ENCODE measurements at regions not wholly inside any gene's neighbourhood (a gene's known extent, or its start where the extent isn't known, plus 50 kb on each side); places are given as distances from the start of the nearest gene placed in this dataset.

DNA sequence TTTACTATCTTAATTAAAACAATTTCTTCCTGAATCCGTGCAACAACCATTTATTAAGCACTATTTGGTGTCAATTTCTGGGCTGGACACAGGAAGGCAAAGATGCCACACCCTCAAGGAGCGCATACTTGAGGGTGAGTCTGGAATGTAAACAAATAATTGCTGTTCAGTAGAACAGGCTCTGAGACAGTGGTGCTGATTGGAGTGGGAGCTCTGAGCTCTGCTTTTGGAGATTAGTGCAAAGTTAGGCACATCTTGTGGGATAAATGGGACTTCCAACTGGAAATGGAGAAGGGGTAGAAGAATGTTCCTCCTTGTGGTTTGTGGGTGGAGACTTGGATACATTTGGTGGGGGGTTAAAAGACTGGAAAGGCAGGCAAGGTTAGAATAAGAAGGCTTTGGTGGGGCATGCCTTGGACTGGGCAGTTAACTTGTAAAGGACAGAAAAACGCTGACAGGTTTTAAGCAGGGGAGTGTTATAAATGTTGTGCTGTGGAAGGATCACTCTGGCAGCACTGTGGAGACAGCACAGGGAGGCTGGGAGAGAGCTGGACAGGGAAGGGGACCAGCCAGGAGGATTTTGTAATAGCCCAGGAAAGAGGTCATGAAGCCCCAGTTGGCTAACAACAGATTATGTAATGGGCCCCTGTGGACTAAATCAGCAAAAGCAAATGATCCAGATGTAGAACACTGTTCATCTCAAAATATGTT, 80.7 kb downstream of the ZNF365 start:
- TF ChIP-seq, protein P1, sequence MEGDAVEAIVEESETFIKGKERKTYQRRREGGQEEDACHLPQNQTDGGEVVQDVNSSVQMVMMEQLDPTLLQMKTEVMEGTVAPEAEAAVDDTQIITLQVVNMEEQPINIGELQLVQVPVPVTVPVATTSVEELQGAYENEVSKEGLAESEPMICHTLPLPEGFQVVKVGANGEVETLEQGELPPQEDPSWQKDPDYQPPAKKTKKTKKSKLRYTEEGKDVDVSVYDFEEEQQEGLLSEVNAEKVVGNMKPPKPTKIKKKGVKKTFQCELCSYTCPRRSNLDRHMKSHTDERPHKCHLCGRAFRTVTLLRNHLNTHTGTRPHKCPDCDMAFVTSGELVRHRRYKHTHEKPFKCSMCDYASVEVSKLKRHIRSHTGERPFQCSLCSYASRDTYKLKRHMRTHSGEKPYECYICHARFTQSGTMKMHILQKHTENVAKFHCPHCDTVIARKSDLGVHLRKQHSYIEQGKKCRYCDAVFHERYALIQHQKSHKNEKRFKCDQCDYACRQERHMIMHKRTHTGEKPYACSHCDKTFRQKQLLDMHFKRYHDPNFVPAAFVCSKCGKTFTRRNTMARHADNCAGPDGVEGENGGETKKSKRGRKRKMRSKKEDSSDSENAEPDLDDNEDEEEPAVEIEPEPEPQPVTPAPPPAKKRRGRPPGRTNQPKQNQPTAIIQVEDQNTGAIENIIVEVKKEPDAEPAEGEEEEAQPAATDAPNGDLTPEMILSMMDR (IDR thresholded peaks at IDR 0.05), result no peak
- no peak for TF ChIP-seq POLR2A (IDR thresholded peaks at IDR 0.05)

Measured in testis (tissue), 2 donors.